D341Med (cell line): ENCODE measurements at regions not wholly inside any gene's neighbourhood (a gene's known extent, or its start where the extent isn't known, plus 50 kb on each side); places are given as distances from the start of the nearest gene placed in this dataset.
A peak's percentile ranks its signal among the peaks of the same experiment; 100 is the strongest.
"Not testable (repeated sequence)": the region's sequence is repeated elsewhere in the genome, so short reads cannot be mapped to it uniquely, and the experiment has no call there.

ENCODE experiments used
- DNase-seq: peaks from one replicate; pipeline ENCODE4 v3.0.0; 2012; ENCODE audit warnings: low spot score

- DNase-seq = no peak
These were observed 179.1 kb downstream of the FASLG start for GRCh38 chr1:172837816-172838679.

GRCh38 chr1:172838680-172839313, 179.9 kb downstream of the FASLG start:
- no peak for DNase-seq

- DNase-seq = not testable (repeated sequence)
These were observed 180.7 kb downstream of the FASLG start for GRCh38 chr1:172839639-172840038.

GRCh38 chr1:172843444-172843843, 184.5 kb downstream of the FASLG start:
- DNase-seq = no peak

GRCh38 chr1:172845371-172845770, 186.5 kb downstream of the FASLG start:
- no peak for DNase-seq

GRCh38 chr1:172845865-172846264, 187.0 kb downstream of the FASLG start:
- DNase-seq = no peak

- DNase-seq = not testable (repeated sequence)
These were observed 188.9 kb downstream of the FASLG start for GRCh38 chr1:172847814-172848213.

- no peak for DNase-seq
These were observed 190.8 kb downstream of the FASLG start for GRCh38 chr1:172849653-172850052.

- DNase-seq = peak; percentile 49
These were observed 192.2 kb downstream of the FASLG start for GRCh38 chr1:172851077-172851476.

GRCh38 chr1:172851856-172852255, 193.0 kb downstream of the FASLG start:
- DNase-seq = no peak

GRCh38 chr1:172855983-172856382, 194.8 kb downstream of the TNFSF18 start:
- not testable (repeated sequence) for DNase-seq

GRCh38 chr1:172863031-172863430, 187.7 kb downstream of the TNFSF18 start:
- DNase-seq = no peak

- DNase-seq = no peak
These were observed 183.4 kb downstream of the TNFSF18 start for GRCh38 chr1:172867216-172867818.

- no peak for DNase-seq
These were observed 179.7 kb downstream of the TNFSF18 start for GRCh38 chr1:172870901-172871606.

- DNase-seq = no peak
These were observed 175.8 kb downstream of the TNFSF18 start for GRCh38 chr1:172874950-172875349.

GRCh38 chr1:172875892-172876291, 174.8 kb downstream of the TNFSF18 start:
- no peak for DNase-seq

GRCh38 chr1:172882385-172882784, 168.4 kb downstream of the TNFSF18 start:
- no peak for DNase-seq

- no peak for DNase-seq
These were observed 167.9 kb downstream of the TNFSF18 start for GRCh38 chr1:172882791-172883386.

- DNase-seq = no peak
These were observed 167.4 kb downstream of the TNFSF18 start for GRCh38 chr1:172883387-172883791.

GRCh38 chr1:172883844-172884243, 166.9 kb downstream of the TNFSF18 start:
- DNase-seq = no peak

- no peak for DNase-seq
These were observed 165.3 kb downstream of the TNFSF18 start for GRCh38 chr1:172885411-172885810.

- no peak for DNase-seq
These were observed 164.8 kb downstream of the TNFSF18 start for GRCh38 chr1:172885971-172886370.
